Renal cortical epithelial cell (primary cell): ENCODE measurements at regions not wholly inside any gene's neighbourhood (a gene's known extent, or its start where the extent isn't known, plus 50 kb on each side); places are given as distances from the start of the nearest gene placed in this dataset.
"Not testable (repeated sequence)": the region's sequence is repeated elsewhere in the genome, so short reads cannot be mapped to it uniquely, and the experiment has no call there.

Experiments
- DNase-seq: peaks from one replicate; pipeline ENCODE4 v3.0.0-alpha.2; 2011; ENCODE audit warnings: low read depth

- not testable (repeated sequence) for DNase-seq
Observed at GRCh38 chr2:89296820-89297398, 605.4 kb downstream of the RPIA start.

GRCh38 chr2:89299196-89299595 lies 607.7 kb downstream of the RPIA start:
- DNase-seq = not testable (repeated sequence)

GRCh38 chr2:89305623-89306022 lies 614.1 kb downstream of the RPIA start:
- DNase-seq = not testable (repeated sequence)

- DNase-seq = not testable (repeated sequence)
Observed at GRCh38 chr2:89306869-89307637, 615.6 kb downstream of the RPIA start.

- not testable (repeated sequence) for DNase-seq
Observed at GRCh38 chr2:89318990-89319389, 627.5 kb downstream of the RPIA start.

- not testable (repeated sequence) for DNase-seq
Observed at GRCh38 chr2:89325894-89326293, 634.4 kb downstream of the RPIA start.

- DNase-seq = peak; percentile 0
Observed at GRCh38 chr2:89326455-89326854, 635.0 kb downstream of the RPIA start.

- not testable (repeated sequence) for DNase-seq
Observed at GRCh38 chr2:89328790-89329189, 637.3 kb downstream of the RPIA start.
